SK-N-SH treated with all-trans-retinoic acid at 6 μM for 48 hours (cell line): ENCODE measurements at regions not wholly inside any gene's neighbourhood (a gene's known extent, or its start where the extent isn't known, plus 50 kb on each side); places are given as distances from the start of the nearest gene placed in this dataset.

ENCODE experiments used
- GLIS3 ChIP-seq: fragments of 250-450 bp; sonication (Bioruptor Pico); IDR thresholded peaks from 2 replicates; pipeline ENCODE4 v1.5.0; 2020; ENCODE audit warnings: mild to moderate bottlenecking, moderate library complexity
- ZC3H10 ChIP-seq: fragments of 250-450 bp; sonication (Bioruptor Pico); IDR thresholded peaks from 2 replicates; pipeline ENCODE4 v1.5.1; 2021; ENCODE audit warnings: mild to moderate bottlenecking, moderate library complexity

DNA sequence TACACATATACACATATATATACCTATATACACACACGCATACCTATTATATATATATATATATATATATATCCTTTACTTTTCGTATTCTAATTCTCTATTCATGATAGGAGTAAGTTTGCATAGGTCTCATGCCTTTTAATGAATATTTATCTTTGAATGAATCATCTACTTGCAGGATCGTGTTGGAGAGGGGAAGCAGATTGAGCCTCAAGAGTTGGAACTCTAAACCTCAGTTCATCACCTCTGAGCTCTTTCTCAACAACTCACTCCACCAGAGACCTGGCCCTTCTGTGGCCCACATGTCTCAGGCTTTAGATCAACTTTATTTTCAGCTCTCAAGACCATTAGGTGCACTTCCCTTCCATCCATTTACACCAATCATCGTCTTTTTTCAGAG, 490.4 kb upstream of the ID2 start:
- TF ChIP-seq GLIS3 (CRISPR knock-in tag) (no peak), ZC3H10 (CRISPR knock-in tag) (no peak)
